ENCODE measurements at regions not wholly inside any gene's neighbourhood (a gene's known extent, or its start where the extent isn't known, plus 50 kb on each side); places are given as distances from the start of the nearest gene placed in this dataset.
A peak's percentile ranks its signal among the peaks of the same experiment; 100 is the strongest.

DNA sequence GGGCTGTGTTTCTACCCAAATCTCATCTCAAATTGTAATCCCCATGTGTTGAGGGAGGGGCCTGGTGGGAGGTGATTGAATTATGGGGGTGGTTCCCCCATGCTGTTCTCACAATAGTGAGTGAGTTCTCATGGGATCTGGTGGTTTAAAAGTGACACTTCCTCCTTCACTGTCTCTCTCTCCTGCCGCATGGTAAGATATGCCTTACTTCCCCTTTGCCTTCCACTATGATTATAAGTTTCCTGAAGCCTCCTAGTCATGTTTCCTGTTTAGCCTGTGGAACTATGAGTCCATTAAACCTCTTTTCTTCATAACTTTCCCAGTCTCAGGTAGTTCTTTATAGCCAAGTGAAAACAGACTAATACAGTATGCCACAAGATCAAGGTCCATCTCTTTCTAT is 70.0 kb upstream of the MSX1 start:
- no peaks in the 10 kb centered on the region for H3K36me3 ChIP-seq (ENCODE audit: control insufficient read depth in 1 of 2, insufficient read depth in 2 of 2, low read length in 2 of 2)
- peaks cover 13% of the 10 kb centered on the region for H3K9me3 ChIP-seq (ENCODE audit: insufficient read depth, low read depth, low read length)
- no peak overlapping the region for H4K12ac ChIP-seq (ENCODE audit: low read depth, low read length)
- H2BK12ac ChIP-seq (ENCODE audit: low read length): no peak overlapping the region
- H3K4ac ChIP-seq (ENCODE audit: low read depth, low read length): no peak overlapping the region
- H4K8ac ChIP-seq (ENCODE audit: low read depth, low read length): no peak overlapping the region
- H3K27me3 ChIP-seq (ENCODE audit: insufficient read depth, low read length): no peaks in the 10 kb centered on the region
- H4K91ac ChIP-seq (ENCODE audit: low read depth, low read length): no peak overlapping the region
- no peak for DNase-seq
- no peaks in the 10 kb centered on the region for H3K4me1 ChIP-seq (ENCODE audit: control insufficient read depth in 1 of 2, insufficient read depth in 2 of 2, low read length in 2 of 2)
- no peak overlapping the region for H2AK5ac ChIP-seq (ENCODE audit: low read length)
- H2BK5ac ChIP-seq (ENCODE audit: low read depth, low read length, poor library complexity): no peak overlapping the region
- no peak overlapping the region for H2AFZ ChIP-seq (ENCODE audit: insufficient read depth, low read length, poor library complexity)
- H3K23ac ChIP-seq (ENCODE audit: low read length): no peak overlapping the region
- H3K9ac ChIP-seq (ENCODE audit: low read length): no peak overlapping the region
- no peak overlapping the region for H3K27ac ChIP-seq (ENCODE audit: low read depth, low read length)
- H3K18ac ChIP-seq (ENCODE audit: low read length): no peak overlapping the region
- H3K79me2 ChIP-seq (ENCODE audit: control insufficient read depth, insufficient read depth, low read length, poor library complexity): no peaks in the 10 kb centered on the region
- H3K4me2 ChIP-seq (ENCODE audit: low read length): no peak overlapping the region
- no peak overlapping the region for H2BK120ac ChIP-seq (ENCODE audit: insufficient read depth, low read length, poor library complexity)
- no peak overlapping the region for H3K4me3 ChIP-seq (ENCODE audit: low read depth, low read length)
- no peaks in the 10 kb centered on the region for H3K79me1 ChIP-seq (ENCODE audit: low read length)
- no CpG with 5 or more reads among the region's 1 CpG for WGBS (ENCODE audit: extremely low coverage, insufficient coverage, insufficient read length)
- no peak overlapping the region for H3K14ac ChIP-seq (ENCODE audit: low read length)

DNA sequence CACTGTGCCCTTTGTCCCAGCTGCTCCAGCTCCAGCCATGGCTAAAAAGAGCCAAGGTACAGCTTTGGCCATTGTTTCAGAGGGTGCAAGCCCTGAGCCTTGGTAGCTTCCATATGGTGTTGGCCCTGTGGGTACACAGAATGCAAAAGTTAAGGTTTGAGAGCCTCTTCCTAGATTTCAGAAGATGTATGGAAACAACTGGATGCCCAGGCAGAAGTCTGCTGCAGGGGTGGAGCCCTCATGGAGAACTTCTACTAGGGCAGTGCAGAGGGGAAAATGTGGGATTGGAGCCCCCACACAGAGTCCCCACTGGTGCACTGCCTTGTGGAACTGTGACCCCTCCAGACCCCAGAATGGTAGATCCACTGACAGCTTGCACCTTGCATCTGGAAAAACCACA is 70.9 kb upstream of the MSX1 start:
- H3K18ac ChIP-seq (ENCODE audit: low read length): no peak overlapping the region
- H3K36me3 ChIP-seq (ENCODE audit: control insufficient read depth in 1 of 2, insufficient read depth in 2 of 2, low read length in 2 of 2): no peaks in the 10 kb centered on the region
- H2BK120ac ChIP-seq (ENCODE audit: insufficient read depth, low read length, poor library complexity): no peak overlapping the region
- no peak overlapping the region for H2AFZ ChIP-seq (ENCODE audit: insufficient read depth, low read length, poor library complexity)
- H2AK5ac ChIP-seq (ENCODE audit: low read length): no peak overlapping the region
- no peak overlapping the region for H3K27ac ChIP-seq (ENCODE audit: low read depth, low read length)
- H3K4me1 ChIP-seq (ENCODE audit: control insufficient read depth in 1 of 2, insufficient read depth in 2 of 2, low read length in 2 of 2): no peaks in the 10 kb centered on the region
- no peak overlapping the region for H3K4me2 ChIP-seq (ENCODE audit: low read length)
- H3K14ac ChIP-seq (ENCODE audit: low read length): no peak overlapping the region
- H3K4ac ChIP-seq (ENCODE audit: low read depth, low read length): no peak overlapping the region
- peaks cover 13% of the 10 kb centered on the region for H3K9me3 ChIP-seq (ENCODE audit: insufficient read depth, low read depth, low read length)
- no peaks in the 10 kb centered on the region for H3K27me3 ChIP-seq (ENCODE audit: insufficient read depth, low read length)
- H4K8ac ChIP-seq (ENCODE audit: low read depth, low read length): no peak overlapping the region
- no peak overlapping the region for H3K23ac ChIP-seq (ENCODE audit: low read length)
- H4K91ac ChIP-seq (ENCODE audit: low read depth, low read length): no peak overlapping the region
- no peak overlapping the region for H2BK5ac ChIP-seq (ENCODE audit: low read depth, low read length, poor library complexity)
- H3K9ac ChIP-seq (ENCODE audit: low read length): no peak overlapping the region
- H4K12ac ChIP-seq (ENCODE audit: low read depth, low read length): no peak overlapping the region
- peak overlapping the region; percentile 10 for H3K4me3 ChIP-seq (ENCODE audit: low read depth, low read length)
- H3K79me2 ChIP-seq (ENCODE audit: control insufficient read depth, insufficient read depth, low read length, poor library complexity): no peaks in the 10 kb centered on the region
- no peaks in the 10 kb centered on the region for H3K79me1 ChIP-seq (ENCODE audit: low read length)
- DNase-seq: no peak
- no peak overlapping the region for H2BK12ac ChIP-seq (ENCODE audit: low read length)

DNA sequence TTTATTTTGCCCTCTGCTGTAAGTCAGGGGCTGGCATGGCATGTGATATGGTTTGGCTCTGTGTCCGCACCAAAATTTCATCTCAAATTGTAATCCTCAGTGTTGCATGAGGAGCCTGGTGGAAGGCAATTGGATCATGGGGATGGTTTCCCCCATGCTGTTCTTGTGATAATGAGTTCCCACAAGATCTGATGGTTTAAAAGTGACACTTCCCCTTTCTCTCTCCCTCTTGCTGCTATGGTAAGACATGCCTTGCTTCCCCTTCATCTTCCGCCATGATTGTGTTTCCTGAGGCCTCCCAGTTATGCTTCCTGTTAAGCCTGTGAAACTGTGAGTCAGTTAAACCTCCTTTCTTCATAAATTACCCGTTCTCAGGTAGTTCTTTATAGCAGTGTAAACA is 72.0 kb upstream of the MSX1 start:
- no peaks in the 10 kb centered on the region for H3K79me2 ChIP-seq (ENCODE audit: control insufficient read depth, insufficient read depth, low read length, poor library complexity)
- peaks cover 9% of the 10 kb centered on the region for H3K9me3 ChIP-seq (ENCODE audit: insufficient read depth, low read depth, low read length)
- no peak overlapping the region for H2AFZ ChIP-seq (ENCODE audit: insufficient read depth, low read length, poor library complexity)
- no CpG with 5 or more reads among the region's 3 CpGs for WGBS (ENCODE audit: extremely low coverage, insufficient coverage, insufficient read length)
- H3K9ac ChIP-seq (ENCODE audit: low read length): no peak overlapping the region
- H2BK5ac ChIP-seq (ENCODE audit: low read depth, low read length, poor library complexity): no peak overlapping the region
- H4K8ac ChIP-seq (ENCODE audit: low read depth, low read length): no peak overlapping the region
- H4K12ac ChIP-seq (ENCODE audit: low read depth, low read length): no peak overlapping the region
- no peak overlapping the region for H3K23ac ChIP-seq (ENCODE audit: low read length)
- H3K4ac ChIP-seq (ENCODE audit: low read depth, low read length): no peak overlapping the region
- H3K14ac ChIP-seq (ENCODE audit: low read length): no peak overlapping the region
- no peak overlapping the region for H2BK12ac ChIP-seq (ENCODE audit: low read length)
- H2BK120ac ChIP-seq (ENCODE audit: insufficient read depth, low read length, poor library complexity): no peak overlapping the region
- H4K91ac ChIP-seq (ENCODE audit: low read depth, low read length): no peak overlapping the region
- H2AK5ac ChIP-seq (ENCODE audit: low read length): no peak overlapping the region
- no peak overlapping the region for H3K18ac ChIP-seq (ENCODE audit: low read length)
- H3K4me3 ChIP-seq (ENCODE audit: low read depth, low read length): no peak overlapping the region
- no peak overlapping the region for H3K27ac ChIP-seq (ENCODE audit: low read depth, low read length)
- H3K36me3 ChIP-seq (ENCODE audit: control insufficient read depth in 1 of 2, insufficient read depth in 2 of 2, low read length in 2 of 2): no peaks in the 10 kb centered on the region
- no peaks in the 10 kb centered on the region for H3K79me1 ChIP-seq (ENCODE audit: low read length)
- H3K4me1 ChIP-seq (ENCODE audit: control insufficient read depth in 1 of 2, insufficient read depth in 2 of 2, low read length in 2 of 2): no peaks in the 10 kb centered on the region
- H3K4me2 ChIP-seq (ENCODE audit: low read length): no peak overlapping the region
- H3K27me3 ChIP-seq (ENCODE audit: insufficient read depth, low read length): no peaks in the 10 kb centered on the region
- DNase-seq: no peak

DNA sequence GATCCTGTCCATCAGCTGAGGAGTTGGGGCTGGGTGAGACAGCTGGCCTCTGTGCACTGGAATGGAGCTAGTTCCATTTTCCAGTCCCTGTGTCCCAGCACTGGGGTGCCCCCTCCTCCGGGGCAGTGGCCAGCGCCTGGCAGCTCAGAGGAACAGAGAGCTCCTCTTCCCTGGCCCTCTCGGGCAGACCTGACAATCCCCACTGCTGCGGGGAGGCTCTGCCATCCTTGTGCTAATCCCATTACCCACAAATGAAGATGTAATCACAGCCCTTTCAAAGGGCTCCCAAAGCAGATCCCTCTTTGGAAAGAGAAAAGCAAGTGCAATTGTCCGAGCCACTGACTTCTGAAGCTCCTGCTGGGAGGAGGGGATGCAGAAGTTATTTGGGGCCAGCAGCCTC is 75.1 kb upstream of the MSX1 start:
- no peak overlapping the region for H2AK5ac ChIP-seq (ENCODE audit: low read length)
- H3K36me3 ChIP-seq (ENCODE audit: control insufficient read depth in 1 of 2, insufficient read depth in 2 of 2, low read length in 2 of 2): no peaks in the 10 kb centered on the region
- no peak overlapping the region for H3K23ac ChIP-seq (ENCODE audit: low read length)
- peaks cover 7% of the 10 kb centered on the region for H3K9me3 ChIP-seq (ENCODE audit: insufficient read depth, low read depth, low read length)
- no peak overlapping the region for H2BK5ac ChIP-seq (ENCODE audit: low read depth, low read length, poor library complexity)
- DNase-seq: no peak
- no peaks in the 10 kb centered on the region for H3K79me1 ChIP-seq (ENCODE audit: low read length)
- H3K27ac ChIP-seq (ENCODE audit: low read depth, low read length): no peak overlapping the region
- no peak overlapping the region for H3K4me3 ChIP-seq (ENCODE audit: low read depth, low read length)
- no peak overlapping the region for H3K4me2 ChIP-seq (ENCODE audit: low read length)
- H3K9ac ChIP-seq (ENCODE audit: low read length): no peak overlapping the region
- H2BK12ac ChIP-seq (ENCODE audit: low read length): no peak overlapping the region
- no peak overlapping the region for H2AFZ ChIP-seq (ENCODE audit: insufficient read depth, low read length, poor library complexity)
- H3K79me2 ChIP-seq (ENCODE audit: control insufficient read depth, insufficient read depth, low read length, poor library complexity): no peaks in the 10 kb centered on the region
- no peak overlapping the region for H3K18ac ChIP-seq (ENCODE audit: low read length)
- H3K4me1 ChIP-seq (ENCODE audit: control insufficient read depth in 1 of 2, insufficient read depth in 2 of 2, low read length in 2 of 2): no peaks in the 10 kb centered on the region
- H3K14ac ChIP-seq (ENCODE audit: low read length): no peak overlapping the region
- H4K12ac ChIP-seq (ENCODE audit: low read depth, low read length): no peak overlapping the region
- no peak overlapping the region for H4K8ac ChIP-seq (ENCODE audit: low read depth, low read length)
- H4K91ac ChIP-seq (ENCODE audit: low read depth, low read length): no peak overlapping the region
- no peak overlapping the region for H2BK120ac ChIP-seq (ENCODE audit: insufficient read depth, low read length, poor library complexity)
- no peaks in the 10 kb centered on the region for H3K27me3 ChIP-seq (ENCODE audit: insufficient read depth, low read length)
- H3K4ac ChIP-seq (ENCODE audit: low read depth, low read length): no peak overlapping the region
- no CpG with 5 or more reads among the region's 5 CpGs for WGBS (ENCODE audit: extremely low coverage, insufficient coverage, insufficient read length)

DNA sequence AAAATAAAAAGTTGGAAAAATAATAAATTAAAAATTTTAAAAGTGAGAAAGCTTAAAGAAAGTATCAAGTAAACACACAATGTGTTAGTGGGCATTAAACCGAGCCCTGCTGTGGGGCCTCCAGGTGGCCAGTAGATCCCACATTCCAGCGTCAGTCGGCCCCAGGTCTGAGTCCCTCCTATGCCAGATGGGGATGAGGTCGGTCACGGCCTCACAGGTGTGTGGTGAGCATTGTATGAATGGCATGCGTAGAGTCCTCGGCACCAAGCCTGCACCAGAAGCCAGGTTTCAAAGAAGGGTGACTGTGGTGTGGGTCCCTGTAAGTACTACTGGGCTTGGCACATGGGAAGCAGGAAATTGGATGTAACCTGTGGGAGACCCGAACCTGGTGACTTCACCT is 75.6 kb upstream of the MSX1 start:
- Histone ChIP-seq H3K4ac (ENCODE audit: low read depth, low read length) (no peak overlapping the region), H3K4me1 (ENCODE audit: control insufficient read depth in 1 of 2, insufficient read depth in 2 of 2, low read length in 2 of 2) (no peaks in the 10 kb centered on the region), H3K4me3 (ENCODE audit: low read depth, low read length) (no peak overlapping the region), H3K27me3 (ENCODE audit: insufficient read depth, low read length) (no peaks in the 10 kb centered on the region), H3K9ac (ENCODE audit: low read length) (no peak overlapping the region), H3K14ac (ENCODE audit: low read length) (no peak overlapping the region), H4K8ac (ENCODE audit: low read depth, low read length) (no peak overlapping the region), H3K79me1 (ENCODE audit: low read length) (no peaks in the 10 kb centered on the region), H3K36me3 (ENCODE audit: control insufficient read depth in 1 of 2, insufficient read depth in 2 of 2, low read length in 2 of 2) (no peaks in the 10 kb centered on the region), H3K27ac (ENCODE audit: low read depth, low read length) (no peak overlapping the region), H2AK5ac (ENCODE audit: low read length) (no peak overlapping the region), H3K4me2 (ENCODE audit: low read length) (no peak overlapping the region), H3K23ac (ENCODE audit: low read length) (no peak overlapping the region), H4K12ac (ENCODE audit: low read depth, low read length) (no peak overlapping the region), H2AFZ (ENCODE audit: insufficient read depth, low read length, poor library complexity) (no peak overlapping the region), H4K91ac (ENCODE audit: low read depth, low read length) (no peak overlapping the region), H2BK12ac (ENCODE audit: low read length) (no peak overlapping the region), H3K79me2 (ENCODE audit: control insufficient read depth, insufficient read depth, low read length, poor library complexity) (no peaks in the 10 kb centered on the region), H2BK5ac (ENCODE audit: low read depth, low read length, poor library complexity) (no peak overlapping the region), H3K18ac (ENCODE audit: low read length) (no peak overlapping the region), H2BK120ac (ENCODE audit: insufficient read depth, low read length, poor library complexity) (no peak overlapping the region), H3K9me3 (ENCODE audit: insufficient read depth, low read depth, low read length) (peaks cover 7% of the 10 kb centered on the region)
- no peak for DNase-seq
- no CpG with 5 or more reads among the region's 8 CpGs for WGBS (ENCODE audit: extremely low coverage, insufficient coverage, insufficient read length)

Data from trophoblast cell (in vitro differentiated cells and primary cell).